ENCODE measurements at regions not wholly inside any gene's neighbourhood (a gene's known extent, or its start where the extent isn't known, plus 50 kb on each side); places are given as distances from the start of the nearest gene placed in this dataset.

- no peaks in the 10 kb centered on the region for H3K27me3 ChIP-seq (ENCODE audit: insufficient read depth, low read length, poor library complexity)
Measured at GRCh38 chr17:36779550-36779949, 157.7 kb upstream of the LHX1 start.

GRCh38 chr17:36784633-36785032 is 152.6 kb upstream of the LHX1 start:
- no peak overlapping the region for H2AFZ ChIP-seq (ENCODE audit: low read depth, low read length)
- no peaks in the 10 kb centered on the region for H3K9me3 ChIP-seq (ENCODE audit: insufficient read depth, low read length, severe bottlenecking)
- no peak overlapping the region for H3K27ac ChIP-seq (ENCODE audit: low read length)
- no peak overlapping the region for H3K4me3 ChIP-seq (ENCODE audit: low read depth in 1 of 2, low read length in 2 of 2)
- H3K79me2 ChIP-seq (ENCODE audit: insufficient read depth, low read length): no peaks in the 10 kb centered on the region
- no peaks in the 10 kb centered on the region for H3K36me3 ChIP-seq (ENCODE audit: insufficient read depth, low read length)
- no peak for ATAC-seq (ENCODE audit: insufficient read depth, low read depth)
- TF ChIP-seq EZH2 (IDR thresholded peaks at IDR 0.05; ENCODE audit: borderline replicate concordance, low read depth, low read length, severe bottlenecking): no peak
- H4K20me1 ChIP-seq (ENCODE audit: insufficient read depth, low read length): no peaks in the 10 kb centered on the region
- no peak overlapping the region for H3K4me2 ChIP-seq (ENCODE audit: insufficient read depth, low read length)
- no peak overlapping the region for H3K9ac ChIP-seq (ENCODE audit: low read depth, low read length)
- DNase-seq: no peak
- H3K4me1 ChIP-seq (ENCODE audit: insufficient read depth, low read length): no peaks in the 10 kb centered on the region
- peaks cover 5% of the 10 kb centered on the region for H3K27me3 ChIP-seq (ENCODE audit: insufficient read depth, low read length, poor library complexity)

More at GRCh38 chr17:36779550-36779949, 157.7 kb upstream of the LHX1 start:
- TF ChIP-seq EZH2 (IDR thresholded peaks at IDR 0.05; ENCODE audit: borderline replicate concordance, low read depth, low read length, severe bottlenecking) (no peak), CTCF (IDR thresholded peaks at IDR 0.05; ENCODE audit: borderline replicate concordance, extremely low read depth, low read length, poor library complexity, severe bottlenecking) (no peak)
- no peaks in the 10 kb centered on the region for H3K36me3 ChIP-seq (ENCODE audit: insufficient read depth, low read length)
- no peaks in the 10 kb centered on the region for H3K79me2 ChIP-seq (ENCODE audit: insufficient read depth, low read length)
- H4K20me1 ChIP-seq (ENCODE audit: insufficient read depth, low read length): no peaks in the 10 kb centered on the region
- DNase-seq (no peak), ATAC-seq (ENCODE audit: insufficient read depth, low read depth) (no peak)
- H3K27ac ChIP-seq (ENCODE audit: low read length): no peak overlapping the region
- H3K9ac ChIP-seq (ENCODE audit: low read depth, low read length): no peak overlapping the region
- H2AFZ ChIP-seq (ENCODE audit: low read depth, low read length): no peak overlapping the region
- H3K9me3 ChIP-seq (ENCODE audit: insufficient read depth, low read length, severe bottlenecking): no peaks in the 10 kb centered on the region
- H3K4me2 ChIP-seq (ENCODE audit: insufficient read depth, low read length): no peak overlapping the region
- H3K4me1 ChIP-seq (ENCODE audit: insufficient read depth, low read length): no peaks in the 10 kb centered on the region
- H3K4me3 ChIP-seq (ENCODE audit: low read depth in 1 of 2, low read length in 2 of 2): no peak overlapping the region

- DNase-seq (no peak), ATAC-seq (ENCODE audit: insufficient read depth, low read depth) (no peak)
- Histone ChIP-seq H3K9ac (ENCODE audit: low read depth, low read length) (no peak overlapping the region), H3K79me2 (ENCODE audit: insufficient read depth, low read length) (no peaks in the 10 kb centered on the region), H3K36me3 (ENCODE audit: insufficient read depth, low read length) (no peaks in the 10 kb centered on the region), H3K4me3 (ENCODE audit: low read depth in 1 of 2, low read length in 2 of 2) (no peak overlapping the region), H3K9me3 (ENCODE audit: insufficient read depth, low read length, severe bottlenecking) (no peaks in the 10 kb centered on the region), H3K4me1 (ENCODE audit: insufficient read depth, low read length) (no peaks in the 10 kb centered on the region), H4K20me1 (ENCODE audit: insufficient read depth, low read length) (no peaks in the 10 kb centered on the region), H2AFZ (ENCODE audit: low read depth, low read length) (no peak overlapping the region), H3K4me2 (ENCODE audit: insufficient read depth, low read length) (no peak overlapping the region), H3K27me3 (ENCODE audit: insufficient read depth, low read length, poor library complexity) (peaks cover 17% of the 10 kb centered on the region), H3K27ac (ENCODE audit: low read length) (no peak overlapping the region)
- TF ChIP-seq EZH2 (IDR thresholded peaks at IDR 0.05; ENCODE audit: borderline replicate concordance, low read depth, low read length, severe bottlenecking) (no peak), CTCF (IDR thresholded peaks at IDR 0.05; ENCODE audit: borderline replicate concordance, extremely low read depth, low read length, poor library complexity, severe bottlenecking) (no peak)
Measured at GRCh38 chr17:36786867-36787266, 150.4 kb upstream of the LHX1 start.

- TF ChIP-seq EZH2 (IDR thresholded peaks at IDR 0.05; ENCODE audit: borderline replicate concordance, low read depth, low read length, severe bottlenecking): no peak
- no peak for TF ChIP-seq CTCF (IDR thresholded peaks at IDR 0.05; ENCODE audit: borderline replicate concordance, extremely low read depth, low read length, poor library complexity, severe bottlenecking)
- Histone ChIP-seq H3K4me3 (ENCODE audit: low read depth in 1 of 2, low read length in 2 of 2) (no peak overlapping the region), H3K36me3 (ENCODE audit: insufficient read depth, low read length) (no peaks in the 10 kb centered on the region), H3K79me2 (ENCODE audit: insufficient read depth, low read length) (no peaks in the 10 kb centered on the region), H4K20me1 (ENCODE audit: insufficient read depth, low read length) (no peaks in the 10 kb centered on the region), H3K9ac (ENCODE audit: low read depth, low read length) (no peak overlapping the region), H2AFZ (ENCODE audit: low read depth, low read length) (no peak overlapping the region), H3K27ac (ENCODE audit: low read length) (no peak overlapping the region), H3K4me2 (ENCODE audit: insufficient read depth, low read length) (no peak overlapping the region), H3K27me3 (ENCODE audit: insufficient read depth, low read length, poor library complexity) (peaks cover 17% of the 10 kb centered on the region), H3K9me3 (ENCODE audit: insufficient read depth, low read length, severe bottlenecking) (no peaks in the 10 kb centered on the region), H3K4me1 (ENCODE audit: insufficient read depth, low read length) (no peaks in the 10 kb centered on the region)
- DNase-seq (no peak), ATAC-seq (ENCODE audit: insufficient read depth, low read depth) (no peak)
Measured at GRCh38 chr17:36791150-36791941, 145.9 kb upstream of the LHX1 start.

All from DND-41 (cell line).